ENCODE measurements at regions not wholly inside any gene's neighbourhood (a gene's known extent, or its start where the extent isn't known, plus 50 kb on each side); places are given as distances from the start of the nearest gene placed in this dataset.

GRCh38 chr1:214715126-214715525 lies 112.1 kb downstream of the CENPF start:
- Mint-ChIP-seq H3K4me1 (no peaks in the 10 kb centered on the region), H3K27me3 (no peaks in the 10 kb centered on the region), H3K9me3 (ENCODE audit: low read depth) (no peaks in the 10 kb centered on the region), H3K36me3 (no peaks in the 10 kb centered on the region), H3K4me3 (no peak overlapping the region), H3K27ac (no peak overlapping the region)
- CTCF ChIA-PET, result no interaction called here
- DNase-seq, result no peak
- no peak for ATAC-seq

- DNase-seq (no peak), ATAC-seq (no peak)
- no peak overlapping the region for H3K27ac Mint-ChIP-seq
- CTCF ChIA-PET, result no interaction called here
- no peaks in the 10 kb centered on the region for H3K9me3 Mint-ChIP-seq (ENCODE audit: low read depth)
- H3K4me3 Mint-ChIP-seq, result no peak overlapping the region
- no peaks in the 10 kb centered on the region for H3K4me1 Mint-ChIP-seq
- H3K27me3 Mint-ChIP-seq, result no peaks in the 10 kb centered on the region
- no peaks in the 10 kb centered on the region for H3K36me3 Mint-ChIP-seq
These were observed 114.4 kb downstream of the CENPF start for GRCh38 chr1:214717351-214717750.

GRCh38 chr1:214718724-214719123 lies 115.7 kb downstream of the CENPF start:
- no peak for DNase-seq
- ATAC-seq, result no peak
- Mint-ChIP-seq H3K4me1 (no peaks in the 10 kb centered on the region), H3K27ac (no peak overlapping the region), H3K9me3 (ENCODE audit: low read depth) (no peaks in the 10 kb centered on the region), H3K27me3 (no peaks in the 10 kb centered on the region), H3K4me3 (no peak overlapping the region), H3K36me3 (no peaks in the 10 kb centered on the region)
- CTCF ChIA-PET, result no interaction called here

GRCh38 chr1:214719207-214719606 lies 116.2 kb downstream of the CENPF start:
- H3K9me3 Mint-ChIP-seq (ENCODE audit: low read depth), result no peaks in the 10 kb centered on the region
- no peak for DNase-seq
- H3K36me3 Mint-ChIP-seq, result no peaks in the 10 kb centered on the region
- no peak overlapping the region for H3K4me3 Mint-ChIP-seq
- CTCF ChIA-PET, result no interaction called here
- H3K27ac Mint-ChIP-seq, result no peak overlapping the region
- H3K27me3 Mint-ChIP-seq, result no peaks in the 10 kb centered on the region
- no peaks in the 10 kb centered on the region for H3K4me1 Mint-ChIP-seq
- ATAC-seq, result no peak

GRCh38 chr1:214720561-214720960 lies 117.6 kb downstream of the CENPF start:
- no peak overlapping the region for H3K27ac Mint-ChIP-seq
- no peaks in the 10 kb centered on the region for H3K4me1 Mint-ChIP-seq
- H3K4me3 Mint-ChIP-seq, result no peak overlapping the region
- no peak for DNase-seq
- CTCF ChIA-PET, result no interaction called here
- ATAC-seq, result no peak
- no peaks in the 10 kb centered on the region for H3K27me3 Mint-ChIP-seq
- no peaks in the 10 kb centered on the region for H3K36me3 Mint-ChIP-seq
- no peaks in the 10 kb centered on the region for H3K9me3 Mint-ChIP-seq (ENCODE audit: low read depth)

GRCh38 chr1:214727274-214727673 lies 124.3 kb downstream of the CENPF start:
- no peak overlapping the region for H3K4me3 Mint-ChIP-seq
- DNase-seq (no peak), ATAC-seq (no peak)
- H3K4me1 Mint-ChIP-seq, result no peaks in the 10 kb centered on the region
- CTCF ChIA-PET, result no interaction called here
- H3K27ac Mint-ChIP-seq, result no peak overlapping the region
- no peaks in the 10 kb centered on the region for H3K36me3 Mint-ChIP-seq
- no peaks in the 10 kb centered on the region for H3K9me3 Mint-ChIP-seq (ENCODE audit: low read depth)
- H3K27me3 Mint-ChIP-seq, result no peaks in the 10 kb centered on the region

- Mint-ChIP-seq H3K36me3 (no peaks in the 10 kb centered on the region), H3K27me3 (no peaks in the 10 kb centered on the region), H3K27ac (no peak overlapping the region), H3K9me3 (ENCODE audit: low read depth) (peaks cover 2% of the 10 kb centered on the region), H3K4me3 (no peak overlapping the region), H3K4me1 (no peaks in the 10 kb centered on the region)
- CTCF ChIA-PET, result no interaction called here
- ATAC-seq, result no peak
- DNase-seq, result no peak
These were observed 136.7 kb downstream of the CENPF start for GRCh38 chr1:214739621-214740238.

GRCh38 chr1:214740471-214740870 lies 137.5 kb downstream of the CENPF start:
- Mint-ChIP-seq H3K4me1 (no peaks in the 10 kb centered on the region), H3K4me3 (no peak overlapping the region), H3K36me3 (no peaks in the 10 kb centered on the region), H3K9me3 (ENCODE audit: low read depth) (peaks cover 2% of the 10 kb centered on the region), H3K27me3 (no peaks in the 10 kb centered on the region), H3K27ac (no peak overlapping the region)
- CTCF ChIA-PET, result no interaction called here
- ATAC-seq (no peak), DNase-seq (no peak)

- no peaks in the 10 kb centered on the region for H3K4me1 Mint-ChIP-seq
- H3K27me3 Mint-ChIP-seq, result no peaks in the 10 kb centered on the region
- CTCF ChIA-PET, result no interaction called here
- H3K4me3 Mint-ChIP-seq, result no peak overlapping the region
- DNase-seq (no peak), ATAC-seq (no peak)
- H3K9me3 Mint-ChIP-seq (ENCODE audit: low read depth), result no peaks in the 10 kb centered on the region
- no peaks in the 10 kb centered on the region for H3K36me3 Mint-ChIP-seq
- H3K27ac Mint-ChIP-seq, result no peak overlapping the region
These were observed 144.1 kb downstream of the CENPF start for GRCh38 chr1:214747050-214747635.

- no peaks in the 10 kb centered on the region for H3K36me3 Mint-ChIP-seq
- ATAC-seq (no peak), DNase-seq (no peak)
- CTCF ChIA-PET, result interaction anchor here (0.7 kb wide), 1 partner anchor 1348 kb away, joined by 3 read pairs; no protein-coding TSS in a partner anchor
- H3K27ac Mint-ChIP-seq, result no peak overlapping the region
- no peak overlapping the region for H3K4me3 Mint-ChIP-seq
- H3K9me3 Mint-ChIP-seq (ENCODE audit: low read depth), result no peaks in the 10 kb centered on the region
- H3K4me1 Mint-ChIP-seq, result no peaks in the 10 kb centered on the region
- no peaks in the 10 kb centered on the region for H3K27me3 Mint-ChIP-seq
These were observed 150.3 kb downstream of the CENPF start for GRCh38 chr1:214753236-214753852.

GRCh38 chr1:214761030-214761429 lies 158.0 kb downstream of the CENPF start:
- Mint-ChIP-seq H3K27me3 (no peaks in the 10 kb centered on the region), H3K36me3 (no peaks in the 10 kb centered on the region), H3K4me1 (no peaks in the 10 kb centered on the region), H3K27ac (no peak overlapping the region), H3K4me3 (no peak overlapping the region), H3K9me3 (ENCODE audit: low read depth) (peaks cover 8% of the 10 kb centered on the region)
- ATAC-seq (no peak), DNase-seq (no peak)
- CTCF ChIA-PET, result no interaction called here

GRCh38 chr1:214762902-214763301 lies 159.9 kb downstream of the CENPF start:
- Mint-ChIP-seq H3K4me3 (no peak overlapping the region), H3K4me1 (no peaks in the 10 kb centered on the region), H3K27me3 (no peaks in the 10 kb centered on the region), H3K9me3 (ENCODE audit: low read depth) (peaks cover 8% of the 10 kb centered on the region), H3K36me3 (no peaks in the 10 kb centered on the region), H3K27ac (no peak overlapping the region)
- ATAC-seq (no peak), DNase-seq (no peak)
- CTCF ChIA-PET, result no interaction called here

GRCh38 chr1:214764502-214764901 lies 161.5 kb downstream of the CENPF start:
- Mint-ChIP-seq H3K4me3 (no peak overlapping the region), H3K27ac (no peak overlapping the region), H3K9me3 (ENCODE audit: low read depth) (peaks cover 8% of the 10 kb centered on the region), H3K27me3 (no peaks in the 10 kb centered on the region), H3K36me3 (no peaks in the 10 kb centered on the region), H3K4me1 (no peaks in the 10 kb centered on the region)
- CTCF ChIA-PET, result no interaction called here
- DNase-seq, result no peak
- ATAC-seq, result no peak

GRCh38 chr1:214767221-214767620 lies 164.2 kb downstream of the CENPF start:
- no peak for DNase-seq
- CTCF ChIA-PET, result no interaction called here
- Mint-ChIP-seq H3K27me3 (no peaks in the 10 kb centered on the region), H3K4me1 (no peaks in the 10 kb centered on the region), H3K27ac (no peak overlapping the region), H3K9me3 (ENCODE audit: low read depth) (peaks cover 3% of the 10 kb centered on the region), H3K36me3 (no peaks in the 10 kb centered on the region), H3K4me3 (no peak overlapping the region)
- no peak for ATAC-seq
